UCSD-AML1 (cell line): ENCODE measurements at regions not wholly inside any gene's neighbourhood (a gene's known extent, or its start where the extent isn't known, plus 50 kb on each side); places are given as distances from the start of the nearest gene placed in this dataset.
"Not testable (repeated sequence)": the region's sequence is repeated elsewhere in the genome, so short reads cannot be mapped to it uniquely, and the experiment has no call there.

Source experiments
- DNase-seq: peaks from one replicate; lab custom pipeline; 2025; ENCODE audit not compliant: unreplicated experiment; lab: John Stamatoyannopoulos, UW

DNA sequence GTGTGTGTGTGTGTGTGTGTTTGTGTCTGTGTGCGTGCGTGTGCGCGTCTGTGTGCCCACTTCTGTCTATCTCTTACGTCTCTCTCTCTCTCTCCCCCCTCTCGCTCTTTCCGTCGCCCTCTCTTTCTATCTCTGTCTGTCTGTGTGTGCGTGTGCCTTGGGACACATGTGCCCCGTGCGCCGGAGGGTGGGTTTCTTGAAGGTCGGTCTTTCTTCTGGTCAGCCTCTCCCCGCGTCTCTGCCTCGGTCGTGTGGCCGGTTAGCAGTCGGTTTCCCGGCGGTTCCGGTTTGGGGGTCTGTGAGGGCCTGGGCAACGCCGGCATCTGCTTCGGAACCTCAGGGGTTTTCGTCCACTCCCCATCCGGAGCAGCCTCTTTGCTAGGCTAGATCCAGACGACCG is 1423.6 kb upstream of the PCDH10 start:
- not testable (repeated sequence) for DNase-seq

DNA sequence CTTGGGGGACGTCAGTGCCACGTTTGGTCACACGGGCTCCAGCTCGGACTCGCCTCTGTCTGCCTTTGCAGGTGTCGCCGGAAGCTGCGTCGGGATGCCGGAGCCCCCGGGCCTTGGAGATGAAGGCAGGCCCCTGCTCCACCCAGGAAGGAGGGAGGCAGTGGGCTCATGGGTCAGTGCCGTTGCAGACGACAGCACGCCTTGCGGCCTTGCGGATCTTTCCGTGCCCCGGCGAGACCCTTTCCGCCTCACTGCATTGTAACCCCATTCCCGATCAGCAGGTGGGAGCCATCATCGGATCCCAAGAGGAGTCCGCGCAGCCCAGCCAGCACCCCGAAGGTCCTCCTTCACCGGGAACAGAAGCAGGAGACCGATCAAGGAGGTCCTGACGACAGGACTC is 1422.2 kb upstream of the PCDH10 start:
- DNase-seq: not testable (repeated sequence)

GRCh38 chr4:131727418-131727817 is 1421.7 kb upstream of the PCDH10 start:
- DNase-seq: not testable (repeated sequence)

GRCh38 chr4:131729205-131729604 is 1419.9 kb upstream of the PCDH10 start:
- DNase-seq: not testable (repeated sequence)

DNA sequence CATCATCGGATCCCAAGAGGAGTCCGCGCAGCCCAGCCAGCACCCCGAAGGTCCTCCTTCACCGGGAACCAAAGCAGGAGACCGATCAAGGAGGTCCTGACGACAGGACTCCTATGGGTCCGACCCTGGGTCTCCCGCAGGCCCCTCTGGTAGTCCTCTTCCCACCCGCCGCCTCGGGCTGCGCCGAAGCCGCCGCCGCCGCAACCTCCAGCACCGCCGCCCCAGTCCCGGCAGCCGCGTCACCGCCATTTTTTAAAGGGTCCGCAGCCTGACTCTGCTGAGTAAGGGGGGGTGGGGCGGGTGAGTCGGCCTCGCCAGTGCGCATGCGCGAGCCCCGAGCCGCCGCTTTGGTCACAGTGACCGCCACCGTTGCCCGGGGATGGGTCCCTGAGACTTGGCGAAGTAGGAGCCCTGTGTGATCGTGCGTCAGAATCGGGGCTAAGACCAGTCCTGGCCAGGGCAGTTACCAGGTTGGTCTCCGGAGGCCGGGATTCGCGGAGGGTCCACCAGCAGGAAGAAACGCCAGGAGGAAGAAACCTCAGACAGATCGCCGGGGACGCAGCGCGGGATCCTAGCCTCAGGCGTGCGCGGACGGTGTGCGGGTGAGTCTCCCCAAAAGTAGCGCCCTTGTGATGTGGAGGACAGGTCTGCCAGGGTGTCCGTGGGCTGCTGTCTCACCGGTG is 1419.2 kb upstream of the PCDH10 start:
- not testable (repeated sequence) for DNase-seq

GRCh38 chr4:131730574-131730973 is 1418.5 kb upstream of the PCDH10 start:
- not testable (repeated sequence) for DNase-seq

- not testable (repeated sequence) for DNase-seq
Measured at GRCh38 chr4:131732034-131732630, 1417.0 kb upstream of the PCDH10 start.

- not testable (repeated sequence) for DNase-seq
Measured at GRCh38 chr4:131734321-131734720, 1414.8 kb upstream of the PCDH10 start.

DNA sequence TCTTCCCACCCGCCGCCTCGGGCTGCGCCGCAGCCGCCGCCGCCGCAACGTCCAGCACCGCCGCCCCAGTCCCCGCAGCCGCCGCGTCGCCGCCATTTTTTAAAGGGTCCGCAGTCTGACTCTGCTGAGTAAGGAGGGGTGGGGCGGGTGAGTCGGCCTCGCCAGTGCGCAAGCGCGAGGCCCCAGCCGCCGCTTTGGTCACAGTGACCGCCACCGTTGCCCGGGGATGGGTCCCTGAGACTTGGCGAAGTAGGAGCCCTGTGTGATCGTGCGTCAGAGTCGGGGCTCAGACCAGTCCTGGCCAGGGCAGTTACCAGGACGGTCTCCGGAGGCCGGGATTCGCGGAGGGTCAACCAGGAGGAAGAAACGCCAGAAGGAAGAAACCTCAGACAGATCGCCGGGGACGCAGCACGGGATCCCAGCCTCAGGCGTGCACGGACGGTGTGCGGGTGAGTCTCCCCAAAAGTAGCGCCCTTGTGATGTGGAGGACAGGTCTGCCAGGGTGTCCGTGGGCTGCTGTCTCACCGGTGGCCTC is 1414.2 kb upstream of the PCDH10 start:
- DNase-seq: not testable (repeated sequence)

DNA sequence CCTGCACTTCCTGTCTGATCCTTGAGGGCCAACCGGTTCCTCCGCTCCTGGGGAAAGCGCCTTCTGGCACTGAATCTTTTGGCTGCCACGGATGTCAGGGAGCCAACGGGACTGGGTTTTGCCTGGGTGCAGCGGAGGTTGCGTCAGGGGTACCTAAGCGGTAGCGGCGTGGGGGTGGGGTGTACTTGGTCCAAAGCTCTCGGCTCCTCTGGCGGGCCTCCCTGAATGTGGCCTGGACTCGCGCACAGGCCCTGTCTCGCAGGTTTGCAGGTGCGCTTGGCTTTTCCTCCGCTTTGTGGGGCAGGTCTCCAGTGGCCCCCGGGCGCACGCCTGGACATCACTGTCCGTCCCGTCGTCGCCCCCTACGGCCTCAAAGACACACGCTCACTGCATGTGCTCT is 1410.1 kb upstream of the PCDH10 start:
- DNase-seq: not testable (repeated sequence)

DNA sequence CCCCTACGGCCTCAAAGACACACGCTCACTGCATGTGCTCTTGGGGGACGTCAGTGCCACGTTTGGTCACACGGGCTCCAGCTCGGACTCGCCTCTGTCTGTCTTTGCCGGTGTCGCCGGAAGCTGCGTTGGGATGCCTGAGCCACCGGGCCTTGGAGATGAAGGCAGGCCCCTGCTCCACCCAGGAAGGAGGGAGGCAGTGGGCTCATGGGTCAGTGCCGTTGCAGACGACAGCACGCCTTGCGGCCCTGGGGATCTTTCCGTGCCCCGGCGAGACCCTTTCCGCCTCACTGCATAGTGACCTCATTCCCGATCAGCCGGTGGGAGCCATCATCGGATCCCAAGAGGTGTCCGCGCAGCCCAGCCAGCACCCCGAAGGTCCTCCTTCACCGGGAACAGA is 1407.3 kb upstream of the PCDH10 start:
- DNase-seq: not testable (repeated sequence)

- not testable (repeated sequence) for DNase-seq
Measured at GRCh38 chr4:131742536-131743205, 1406.4 kb upstream of the PCDH10 start.

- not testable (repeated sequence) for DNase-seq
Measured at GRCh38 chr4:131743348-131743747, 1405.7 kb upstream of the PCDH10 start.

- DNase-seq: not testable (repeated sequence)
Measured at GRCh38 chr4:131747203-131747602, 1401.9 kb upstream of the PCDH10 start.

DNA sequence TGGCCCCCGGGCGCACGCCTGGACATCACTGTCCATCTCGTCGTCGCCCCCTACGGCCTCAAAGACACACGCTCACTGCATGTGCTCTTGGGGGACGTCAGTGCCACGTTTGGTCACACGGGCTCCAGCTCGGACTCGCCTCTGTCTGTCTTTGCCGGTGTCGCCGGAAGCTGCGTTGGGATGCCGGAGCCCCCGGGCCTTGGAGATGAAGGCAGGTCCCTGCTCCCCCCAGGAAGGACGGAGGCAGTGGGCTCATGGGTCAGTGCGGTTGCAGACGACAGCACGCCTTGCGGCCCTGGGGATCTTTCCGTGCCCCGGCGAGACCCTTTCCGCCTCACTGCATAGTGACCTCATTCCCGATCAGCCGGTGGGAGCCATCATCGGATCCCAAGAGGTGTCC is 1399.9 kb upstream of the PCDH10 start:
- DNase-seq: not testable (repeated sequence)

- DNase-seq: not testable (repeated sequence)
Measured at GRCh38 chr4:131750006-131750405, 1399.1 kb upstream of the PCDH10 start.

- DNase-seq: not testable (repeated sequence)
Measured at GRCh38 chr4:131750469-131750868, 1398.6 kb upstream of the PCDH10 start.

DNA sequence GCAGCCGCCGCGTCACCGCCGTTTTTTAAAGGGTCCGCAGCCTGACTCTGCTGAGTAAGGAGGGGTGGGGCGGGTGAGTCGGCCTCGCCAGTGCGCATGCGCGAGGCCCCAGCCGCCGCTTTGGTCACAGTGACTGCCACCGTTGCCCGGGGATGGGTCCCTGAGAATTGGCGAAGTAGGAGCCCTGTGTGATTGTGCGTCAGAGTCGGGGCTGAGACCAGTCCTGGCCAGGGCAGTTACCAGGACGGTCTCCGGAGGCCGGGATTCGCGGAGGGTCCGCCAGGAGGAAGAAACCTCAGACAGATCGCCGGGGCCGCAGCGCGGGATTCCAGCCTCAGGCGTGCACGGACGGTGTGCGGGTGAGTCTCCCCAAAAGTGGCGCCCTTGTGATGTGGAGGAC is 1386.9 kb upstream of the PCDH10 start:
- not testable (repeated sequence) for DNase-seq

- DNase-seq: no peak
Measured at GRCh38 chr4:131764730-131765129, 1384.4 kb upstream of the PCDH10 start.

- DNase-seq: not testable (repeated sequence)
Measured at GRCh38 chr4:131774382-131774781, 1374.7 kb upstream of the PCDH10 start.

DNA sequence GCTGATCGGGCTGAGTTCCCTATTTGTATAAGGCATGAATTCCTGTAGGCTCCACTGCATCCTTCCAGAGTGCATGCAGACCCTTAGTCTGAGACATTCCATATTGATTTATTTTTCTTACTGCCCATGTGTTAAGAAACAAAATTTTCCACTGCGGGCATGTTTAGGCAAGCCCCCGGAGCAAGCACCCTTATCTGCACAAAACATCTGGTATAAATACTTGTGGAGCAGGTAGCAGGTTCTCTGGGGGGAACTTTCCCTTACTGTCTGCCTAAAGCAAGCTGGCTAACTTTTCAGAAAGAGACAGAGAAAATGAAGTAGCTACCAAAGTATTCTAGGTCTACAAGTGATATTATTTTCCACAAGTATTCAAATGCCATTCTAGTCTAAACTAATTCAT is 1338.5 kb upstream of the PCDH10 start:
- DNase-seq: peak; percentile 4
